ENCODE measurements at regions not wholly inside any gene's neighbourhood (a gene's known extent, or its start where the extent isn't known, plus 50 kb on each side); places are given as distances from the start of the nearest gene placed in this dataset.
"Not testable (repeated sequence)": the region's sequence is repeated elsewhere in the genome, so short reads cannot be mapped to it uniquely, and the experiment has no call there.

GRCh38 chrX:5695971-5696370 is 532.7 kb downstream of the NLGN4X start:
- no peak for DNase-seq

DNA sequence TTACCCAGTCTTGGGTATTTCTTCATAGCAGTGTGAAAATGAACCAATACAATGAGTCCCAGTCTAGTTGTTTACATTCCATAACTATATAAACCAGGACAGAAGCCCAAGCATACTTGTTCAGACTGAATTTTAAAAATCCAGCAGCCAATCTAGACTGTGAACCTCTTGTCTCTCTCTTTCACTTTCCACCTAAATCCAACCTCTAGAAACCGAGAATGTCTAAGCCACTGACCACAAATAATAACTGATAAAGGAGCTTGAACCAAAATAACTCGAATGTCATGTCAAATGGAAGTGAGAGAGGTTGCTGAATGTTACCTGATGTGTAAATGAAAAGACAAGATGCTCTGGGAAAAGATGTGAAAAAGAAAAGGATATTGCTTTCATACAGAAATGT is 544.7 kb downstream of the NLGN4X start:
- no peak for DNase-seq

DNA sequence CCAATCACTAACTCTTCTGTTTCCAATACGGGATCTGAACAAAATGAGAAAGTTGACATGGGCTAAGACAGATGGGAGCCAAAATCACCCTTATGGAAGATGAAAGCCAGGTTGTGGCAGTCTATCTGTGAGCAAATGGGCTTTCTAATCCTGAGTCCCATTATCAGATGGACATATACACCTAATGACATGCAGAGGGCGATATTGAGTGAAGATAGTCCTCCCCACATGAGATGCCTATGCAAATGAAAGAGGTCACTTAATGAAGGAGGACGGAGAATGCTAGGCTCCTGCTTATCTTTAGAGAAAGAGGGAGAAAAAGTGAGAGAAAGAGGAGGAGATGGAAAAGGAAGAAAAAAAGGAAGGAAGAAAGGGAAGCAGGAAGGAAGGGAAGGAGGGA is 547.5 kb downstream of the NLGN4X start:
- DNase-seq = no peak

- no peak for DNase-seq
Observed at GRCh38 chrX:5674036-5674435, 554.6 kb downstream of the NLGN4X start.

GRCh38 chrX:5672099-5672498 is 556.6 kb downstream of the NLGN4X start:
- no peak for DNase-seq

DNA sequence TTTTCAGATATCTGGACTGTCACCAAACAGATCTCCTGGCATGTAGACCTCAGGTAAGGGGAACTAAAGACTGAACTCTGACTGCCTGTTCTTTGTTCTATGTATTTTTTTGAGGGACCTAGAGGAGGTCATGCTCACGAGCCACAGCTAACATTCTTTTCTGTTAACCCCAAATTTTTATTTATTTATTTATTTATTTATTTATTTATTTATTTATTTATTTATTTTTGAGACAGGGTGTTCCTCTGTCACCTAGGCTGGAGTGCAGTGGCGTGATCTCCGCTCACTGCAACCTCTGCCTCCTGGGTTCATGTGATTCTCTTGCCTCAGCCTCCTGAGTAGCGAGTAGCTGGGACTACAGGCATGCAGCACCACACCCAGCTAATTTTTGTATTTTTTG is 562.0 kb downstream of the NLGN4X start:
- not testable (repeated sequence) for DNase-seq

GRCh38 chrX:5656544-5656943 is 572.1 kb downstream of the NLGN4X start:
- no peak for DNase-seq

DNA sequence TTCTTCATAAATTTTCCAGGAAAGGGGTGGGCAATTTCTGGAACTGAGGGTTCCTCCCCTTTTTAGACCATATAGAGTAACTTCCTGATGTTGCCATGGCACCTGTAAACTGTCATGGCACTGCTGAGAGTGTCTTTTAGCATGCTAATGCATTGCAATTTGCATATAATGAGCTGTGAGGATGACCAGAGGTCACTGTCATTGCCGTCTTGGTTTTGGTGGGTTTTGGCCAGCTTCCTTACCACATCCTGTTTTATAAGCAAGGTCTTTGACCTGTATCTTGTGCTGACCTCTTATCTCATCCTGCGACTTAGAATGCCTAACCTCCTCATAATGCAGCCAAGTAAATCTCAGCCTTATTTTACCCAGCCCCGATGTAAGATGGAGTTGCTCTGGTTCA is 577.8 kb downstream of the NLGN4X start:
- DNase-seq = no peak

- DNase-seq = no peak
Observed at GRCh38 chrX:5648941-5649568, 579.6 kb downstream of the NLGN4X start.

DNA sequence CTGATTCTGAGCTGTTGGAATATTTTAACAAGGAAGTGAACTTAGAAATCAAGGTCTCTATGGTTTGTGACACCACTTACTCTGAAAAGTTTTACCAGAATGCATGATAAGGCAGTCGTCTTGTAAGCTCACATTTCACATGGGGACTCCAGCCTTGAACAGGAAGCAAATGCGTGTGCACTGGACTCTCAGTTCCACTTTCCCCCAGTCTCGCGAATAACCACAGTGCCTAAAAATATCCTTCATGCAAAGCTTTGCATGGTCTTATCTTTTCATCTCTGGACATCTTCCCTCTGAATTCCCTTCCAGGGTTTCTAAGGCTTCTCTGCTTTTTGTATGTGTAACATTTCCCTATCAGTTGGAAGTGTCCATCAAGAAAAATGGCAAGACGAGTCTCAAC is 581.8 kb downstream of the NLGN4X start:
- DNase-seq = no peak

DNA sequence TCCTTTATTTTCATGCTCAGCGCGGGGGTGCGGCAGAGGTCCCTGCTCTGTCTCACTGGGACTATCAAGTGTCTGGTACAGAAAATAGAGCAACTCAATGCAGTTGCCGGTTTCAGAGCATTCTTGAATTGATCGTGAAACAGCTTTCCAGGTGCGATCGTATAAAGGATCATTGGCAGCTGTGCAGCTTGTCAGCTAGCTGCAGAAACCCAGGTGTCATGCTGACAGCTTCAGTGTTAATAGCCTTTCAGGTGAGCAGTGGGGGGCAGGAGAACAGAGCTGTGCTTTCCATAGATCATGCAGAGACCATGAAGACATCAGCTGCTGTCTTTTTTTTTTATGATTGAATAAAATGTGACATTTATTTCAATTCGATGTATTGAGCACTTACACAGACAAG is 583.9 kb downstream of the NLGN4X start:
- DNase-seq = peak; percentile 3

DNA sequence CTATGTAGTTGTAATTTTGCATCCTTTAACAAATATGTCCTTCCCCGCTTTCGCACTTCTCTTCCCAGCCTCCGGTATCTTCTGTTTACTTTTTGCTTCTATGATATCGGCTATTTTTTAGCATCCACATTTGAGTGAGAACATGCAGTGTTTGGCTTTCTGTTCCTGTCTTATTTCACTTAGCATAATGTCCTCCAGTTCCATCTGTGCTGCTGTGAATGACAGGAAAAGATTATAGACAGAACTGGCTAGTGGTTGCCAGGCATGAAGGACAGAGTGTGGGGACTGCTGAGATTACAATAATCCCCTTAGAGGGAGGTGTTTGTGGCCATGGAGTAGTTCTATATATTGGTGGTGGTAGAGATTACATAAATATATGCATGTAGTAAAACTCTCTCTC is 588.6 kb downstream of the NLGN4X start:
- DNase-seq = no peak

DNA sequence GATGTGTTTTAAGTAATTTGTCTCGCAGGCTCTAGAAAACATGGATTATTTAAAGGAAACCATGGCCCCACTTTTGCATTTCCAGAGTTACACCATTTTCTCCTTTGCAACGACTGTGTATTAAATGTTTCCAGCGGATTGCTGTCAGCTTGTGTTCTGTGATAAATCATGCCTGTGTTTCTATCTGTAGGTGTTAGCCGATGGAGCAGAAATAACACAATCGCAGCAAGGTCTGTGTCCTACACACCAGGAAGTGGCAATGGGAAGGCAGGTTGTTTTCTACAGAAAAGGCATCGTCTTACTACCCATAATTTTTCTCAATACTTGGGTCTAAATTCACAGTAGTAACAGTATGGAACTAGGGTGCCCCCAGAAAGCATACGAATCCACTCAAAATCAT is 590.1 kb downstream of the NLGN4X start:
- peak; percentile 24 for DNase-seq

GRCh38 chrX:5632887-5633286 is 595.8 kb downstream of the NLGN4X start:
- no peak for DNase-seq

DNA sequence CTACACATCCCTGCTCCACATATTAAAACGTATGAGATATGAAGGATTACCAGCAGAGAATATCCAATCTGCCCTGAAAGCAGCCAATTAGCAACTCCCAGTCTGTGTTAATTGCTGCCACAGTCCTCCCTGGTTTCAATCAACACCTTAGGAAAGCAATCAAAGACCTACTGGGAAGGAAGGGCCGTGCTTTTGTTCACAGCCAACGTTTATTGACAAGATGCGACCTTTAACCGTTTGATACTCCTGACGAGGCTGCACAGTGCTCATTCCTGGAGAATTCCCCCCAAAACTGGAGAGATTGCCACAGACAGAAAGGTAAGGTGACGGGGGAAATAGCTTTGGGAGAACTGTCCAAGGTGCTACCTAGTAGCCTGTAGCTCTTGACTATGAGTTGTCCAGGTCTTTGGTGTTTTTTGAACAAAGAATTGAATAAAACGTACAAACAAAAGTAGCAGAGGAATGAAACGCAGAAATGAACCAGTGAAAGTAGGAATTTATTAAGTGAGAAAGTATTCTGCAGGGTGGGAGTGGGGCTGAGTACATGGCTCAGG is 596.5 kb downstream of the NLGN4X start:
- DNase-seq = no peak

DNA sequence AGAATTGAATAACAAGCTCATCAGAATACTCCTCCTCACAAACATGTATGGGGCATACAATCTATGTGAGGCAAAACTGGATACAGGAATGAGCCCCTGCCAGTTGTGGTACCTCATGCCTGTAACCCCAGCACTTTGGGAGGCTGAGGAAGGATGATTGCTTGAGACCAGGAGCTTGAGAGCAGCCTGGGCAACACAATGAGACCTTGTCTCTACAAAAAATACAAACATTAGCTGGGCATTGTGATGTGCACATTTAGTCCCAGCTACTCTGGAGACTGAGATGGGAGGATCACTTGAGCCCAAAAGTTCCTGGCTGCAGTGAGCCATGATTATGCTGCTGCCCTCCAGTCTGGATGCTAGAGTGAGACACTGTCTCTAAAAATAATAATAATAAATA is 611.0 kb downstream of the NLGN4X start:
- DNase-seq = no peak

DNA sequence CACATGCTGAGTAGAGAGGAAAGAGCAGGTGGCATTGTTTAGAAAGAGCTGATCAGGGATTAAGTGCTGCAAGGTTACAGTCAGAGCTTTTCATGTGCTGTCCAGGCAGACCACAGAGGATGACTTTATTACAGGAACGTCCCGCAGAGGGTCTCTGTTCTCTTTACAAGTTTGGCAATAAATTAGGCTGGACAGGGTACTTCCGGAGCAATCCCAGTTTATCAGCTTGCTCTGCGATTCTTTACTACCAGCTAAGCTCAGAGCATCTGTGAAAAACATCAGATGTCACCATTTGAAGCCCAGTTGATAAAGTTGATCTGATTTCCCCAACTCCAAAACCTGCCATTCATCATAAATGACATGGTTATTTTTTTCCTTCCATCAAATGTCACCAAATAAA is 633.1 kb downstream of the NLGN4X start:
- DNase-seq = no peak

DNA sequence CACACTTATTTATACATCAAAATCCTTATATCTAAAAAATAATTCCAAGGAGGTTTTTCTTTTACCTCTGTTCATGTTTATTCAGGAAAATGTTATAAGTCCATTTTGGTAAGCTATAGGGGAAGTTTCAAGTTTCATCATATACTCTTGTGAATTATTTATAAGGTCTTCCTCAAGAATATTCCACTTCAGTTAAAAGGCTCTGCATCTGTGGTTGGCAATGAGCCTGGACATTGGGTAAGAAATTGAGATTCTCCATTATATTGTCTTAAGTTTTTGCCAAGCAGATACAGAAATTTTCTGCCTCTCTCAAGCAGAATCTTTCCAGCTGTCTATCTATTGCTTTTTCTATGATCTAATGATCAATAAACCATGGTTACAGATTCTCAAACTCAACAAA is 641.9 kb downstream of the NLGN4X start:
- no peak for DNase-seq

GRCh38 chrX:5575407-5575806 is 653.3 kb downstream of the NLGN4X start:
- no peak for DNase-seq

- no peak for DNase-seq
Observed at GRCh38 chrX:5568934-5569333, 659.7 kb downstream of the NLGN4X start.

DNA sequence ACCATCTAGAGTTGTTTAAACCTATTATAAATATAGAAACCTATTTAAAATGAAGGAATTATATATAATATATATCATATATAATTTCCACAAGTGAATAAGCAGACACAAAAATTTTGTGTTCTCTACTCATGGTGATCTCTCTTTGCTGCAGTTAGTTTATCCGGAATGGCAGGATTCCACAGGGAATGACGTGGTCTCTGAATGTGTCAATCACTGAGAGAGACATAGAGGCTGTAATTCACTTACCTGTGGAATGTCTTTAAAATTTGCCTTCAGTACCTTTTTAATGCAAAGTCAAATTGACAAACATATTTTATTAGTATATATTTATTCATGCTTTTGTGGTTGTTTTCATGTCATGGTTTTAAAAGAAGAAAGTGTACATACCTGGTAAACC is 669.3 kb downstream of the NLGN4X start:
- no peak for DNase-seq

DNA sequence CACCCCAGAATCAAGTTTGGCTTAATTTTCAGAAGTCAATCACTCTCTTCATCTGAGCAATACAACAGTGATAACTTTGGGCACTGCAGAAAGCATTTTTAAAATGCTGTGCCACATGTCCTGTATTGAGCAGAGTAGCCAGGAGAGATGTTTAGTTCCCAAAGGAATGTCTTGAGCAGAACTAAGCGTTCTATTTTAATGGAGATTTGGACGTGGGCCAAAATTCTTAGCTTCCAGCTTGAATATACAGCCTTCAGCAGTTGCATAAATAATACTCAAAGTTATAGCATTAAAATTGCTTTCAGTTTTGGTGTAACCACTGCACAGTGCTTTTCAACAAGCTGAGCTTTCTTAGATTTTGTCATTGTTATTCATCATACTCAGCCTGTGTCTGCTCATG is 679.2 kb downstream of the NLGN4X start:
- DNase-seq = peak; percentile 19

DNA sequence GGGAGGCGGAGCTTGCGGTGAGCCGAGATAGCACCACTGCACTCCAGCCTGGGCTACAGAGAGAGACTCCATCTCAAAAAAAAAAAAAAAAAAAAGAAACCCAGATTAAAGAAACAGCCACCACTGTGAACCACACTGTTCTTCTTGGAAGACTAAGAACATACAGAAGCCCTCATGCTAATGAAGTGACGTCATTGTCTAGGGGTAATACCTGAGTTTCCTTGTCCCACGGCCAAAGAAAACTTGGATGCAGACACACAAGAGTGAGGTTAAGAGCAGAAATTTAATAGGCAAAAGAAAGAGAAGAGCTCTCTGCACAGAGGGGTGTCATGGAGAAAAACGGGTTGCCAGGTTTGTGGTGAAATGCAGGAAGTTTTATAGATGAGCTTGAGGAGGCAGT is 691.6 kb downstream of the NLGN4X start:
- no peak for DNase-seq

DNA sequence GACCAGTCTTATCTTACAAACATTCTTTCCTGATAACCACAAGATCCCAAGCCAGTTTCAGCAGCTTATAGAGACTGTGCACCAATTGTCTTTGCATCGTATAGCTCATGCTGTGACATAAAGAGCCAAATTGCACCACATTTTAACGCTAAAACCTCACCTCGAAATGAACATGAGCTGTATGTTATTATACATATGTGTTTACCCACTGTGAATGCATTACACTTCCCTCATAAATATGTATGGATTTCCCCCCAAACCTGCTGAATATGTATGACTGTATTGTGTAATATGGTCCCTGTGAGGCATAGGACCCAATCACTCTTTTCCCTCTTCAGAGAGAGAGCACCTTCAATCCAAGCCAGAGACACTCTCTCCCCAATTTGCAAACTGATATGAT is 692.4 kb downstream of the NLGN4X start:
- no peak for DNase-seq

DNA sequence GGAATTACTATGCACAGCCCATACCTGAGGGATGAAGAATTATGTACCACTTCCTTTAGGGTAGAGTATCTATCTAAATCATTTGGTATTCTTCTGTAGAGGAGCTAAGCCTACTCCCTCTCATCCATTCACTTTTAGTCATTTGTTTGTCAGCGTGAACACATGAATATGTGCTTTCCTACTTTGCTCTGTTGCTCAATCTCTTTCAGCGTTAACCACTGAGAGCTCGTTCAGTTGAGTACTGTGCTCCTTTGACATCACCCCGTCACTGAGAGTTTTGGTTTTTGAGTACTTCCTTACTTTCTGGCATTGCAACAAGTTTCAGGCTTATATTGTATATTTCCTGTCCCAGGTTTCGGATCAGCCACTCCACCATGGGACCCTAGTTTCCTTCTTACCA is 700.6 kb downstream of the NLGN4X start:
- DNase-seq = no peak

All from eye (tissue), 1 donor.